ENCODE measurements at regions not wholly inside any gene's neighbourhood (a gene's known extent, or its start where the extent isn't known, plus 50 kb on each side); places are given as distances from the start of the nearest gene placed in this dataset.
"Not testable (repeated sequence)": the region's sequence is repeated elsewhere in the genome, so short reads cannot be mapped to it uniquely, and the experiment has no call there.

GRCh38 chr12:105865886-105866285 lies 272.9 kb downstream of the NUAK1 start:
- intact Hi-C loops (cut with micrococcal nuclease) = no loop called here

DNA sequence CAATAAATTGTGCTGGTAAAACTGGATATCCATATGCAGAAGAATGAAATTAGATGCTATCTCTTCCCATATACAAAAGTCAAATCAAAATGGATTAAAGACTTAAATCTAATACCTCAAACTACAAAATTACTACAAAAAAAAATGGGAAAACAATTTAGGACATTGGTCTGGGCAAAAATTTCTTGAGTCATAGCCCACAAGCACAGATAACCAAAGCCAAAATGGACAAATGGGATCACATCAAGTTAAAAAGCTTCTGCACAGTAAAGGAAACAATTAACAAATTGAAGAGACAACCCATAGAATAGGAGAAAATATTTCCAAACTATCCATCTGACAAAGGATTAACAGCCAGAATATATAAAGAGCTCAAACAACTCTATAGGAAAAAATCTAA lies 264.6 kb downstream of the NUAK1 start:
- intact Hi-C loops (cut with micrococcal nuclease) = no loop called here

DNA sequence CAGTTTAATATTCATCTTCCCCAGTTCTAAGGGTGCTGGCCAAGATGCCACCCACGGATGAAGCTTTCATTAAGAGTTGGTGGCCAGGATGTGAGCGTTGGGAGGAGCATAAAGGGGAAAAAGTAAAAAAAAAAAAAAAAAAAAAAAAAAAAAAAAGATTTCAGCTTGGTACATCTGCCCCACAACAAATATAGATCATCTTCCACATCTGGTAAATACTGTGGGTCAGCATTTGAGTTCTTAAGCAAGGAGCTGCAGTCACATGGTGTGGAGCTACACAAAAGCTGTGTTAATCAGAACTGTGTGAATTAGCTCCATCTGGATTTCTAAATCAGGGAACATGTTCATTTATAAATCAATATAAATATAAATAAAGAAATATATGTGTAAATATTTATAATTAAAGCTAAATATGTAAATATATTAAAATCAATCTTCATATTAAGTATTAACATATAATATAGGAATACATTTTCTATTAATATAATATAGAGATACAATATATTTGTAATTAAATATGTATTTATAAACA lies 262.3 kb downstream of the NUAK1 start:
- intact Hi-C loops (cut with micrococcal nuclease) = no loop called here

- intact Hi-C loops (cut with micrococcal nuclease) = no loop called here
Observed at GRCh38 chr12:105878964-105879363, 259.8 kb downstream of the NUAK1 start.

GRCh38 chr12:105880824-105881388 lies 257.8 kb downstream of the NUAK1 start:
- intact Hi-C loops (cut with micrococcal nuclease) = no loop called here

- intact Hi-C loops (cut with micrococcal nuclease) = no loop called here
Observed at GRCh38 chr12:105882404-105882803, 256.4 kb downstream of the NUAK1 start.

- intact Hi-C loops (cut with micrococcal nuclease) = no loop called here
Observed at GRCh38 chr12:105887131-105887530, 251.6 kb downstream of the NUAK1 start.

DNA sequence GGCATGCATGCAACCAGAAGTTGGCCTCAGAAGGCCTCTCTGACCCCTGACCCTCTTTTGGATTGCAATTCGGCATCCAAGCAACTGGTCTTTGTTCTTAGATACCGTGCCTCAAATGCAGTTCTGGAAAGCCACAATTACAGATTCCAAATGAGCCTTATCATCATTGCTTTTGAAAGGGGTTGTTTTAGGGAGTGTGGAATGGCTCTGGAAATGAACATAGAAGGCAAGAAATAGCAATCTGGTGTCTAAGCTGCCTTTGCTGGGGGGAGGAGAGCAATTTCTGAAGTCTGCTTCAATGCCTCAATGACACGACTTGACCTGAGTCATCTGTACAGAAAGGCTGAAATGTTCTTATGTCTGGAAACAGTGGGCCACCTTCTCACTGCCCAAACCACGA lies 250.1 kb downstream of the NUAK1 start:
- intact Hi-C loops (cut with micrococcal nuclease) = no loop called here

GRCh38 chr12:105892362-105892910 lies 246.3 kb downstream of the NUAK1 start:
- intact Hi-C loops (cut with micrococcal nuclease) = no loop called here

GRCh38 chr12:105895197-105895832 lies 243.4 kb downstream of the NUAK1 start:
- intact Hi-C loops (cut with micrococcal nuclease) = not testable (repeated sequence)

DNA sequence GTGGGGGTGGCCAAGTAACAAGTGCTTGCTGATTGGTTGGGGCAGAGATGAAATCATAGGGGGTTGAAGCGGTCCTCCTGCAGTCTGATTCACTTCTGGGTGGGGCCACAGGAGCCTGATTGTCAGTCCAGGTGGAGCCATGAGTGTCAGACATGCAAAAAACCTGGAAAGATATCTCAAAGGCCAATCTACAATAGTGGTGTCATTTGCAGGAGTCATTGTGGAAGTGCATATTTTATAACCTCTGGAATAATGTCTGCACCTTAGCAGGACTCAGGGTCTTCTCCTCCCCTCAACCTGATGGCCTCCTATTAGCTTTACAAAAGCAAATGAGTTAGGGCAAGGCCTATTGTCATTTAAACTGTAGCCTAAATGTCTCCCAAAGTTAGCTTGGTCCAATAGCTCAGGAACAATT lies 241.4 kb downstream of the NUAK1 start:
- intact Hi-C loops (cut with micrococcal nuclease) = no loop called here

- intact Hi-C loops (cut with micrococcal nuclease) = not testable (repeated sequence)
Observed at GRCh38 chr12:105898271-105898670, 240.5 kb downstream of the NUAK1 start.

GRCh38 chr12:105899589-105899988 lies 239.2 kb downstream of the NUAK1 start:
- intact Hi-C loops (cut with micrococcal nuclease) = no loop called here

- intact Hi-C loops (cut with micrococcal nuclease) = no loop called here
Observed at GRCh38 chr12:105906561-105906960, 232.2 kb downstream of the NUAK1 start.

- intact Hi-C loops (cut with micrococcal nuclease) = no loop called here
Observed at GRCh38 chr12:105907982-105908381, 230.8 kb downstream of the NUAK1 start.

DNA sequence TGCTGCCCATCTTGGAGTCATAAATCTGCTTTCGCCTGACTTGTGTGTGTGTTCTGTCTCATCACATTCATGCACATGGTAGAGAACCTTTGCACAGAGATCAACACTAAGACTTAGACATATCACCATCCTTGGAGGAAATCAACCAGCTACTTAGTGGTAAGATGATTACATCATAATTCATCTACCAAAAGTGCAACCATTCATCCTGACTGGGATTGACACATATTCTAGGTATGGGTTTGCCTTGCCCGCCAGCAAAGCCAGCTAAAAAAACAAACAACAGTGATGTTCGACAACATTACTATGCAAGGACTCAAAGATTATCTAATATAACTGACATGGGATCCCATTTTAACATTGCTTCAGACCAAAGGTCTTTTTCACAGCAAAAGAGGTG lies 228.7 kb downstream of the NUAK1 start:
- intact Hi-C loops (cut with micrococcal nuclease) = no loop called here

GRCh38 chr12:105911966-105912365 lies 226.8 kb downstream of the NUAK1 start:
- intact Hi-C loops (cut with micrococcal nuclease) = no loop called here

- intact Hi-C loops (cut with micrococcal nuclease) = no loop called here
Observed at GRCh38 chr12:105912882-105913678, 225.7 kb downstream of the NUAK1 start.

- intact Hi-C loops (cut with micrococcal nuclease) = no loop called here
Observed at GRCh38 chr12:105915997-105916759, 222.6 kb downstream of the NUAK1 start.

- intact Hi-C loops (cut with micrococcal nuclease) = no loop called here
Observed at GRCh38 chr12:105916760-105917039, 222.1 kb downstream of the NUAK1 start.

DNA sequence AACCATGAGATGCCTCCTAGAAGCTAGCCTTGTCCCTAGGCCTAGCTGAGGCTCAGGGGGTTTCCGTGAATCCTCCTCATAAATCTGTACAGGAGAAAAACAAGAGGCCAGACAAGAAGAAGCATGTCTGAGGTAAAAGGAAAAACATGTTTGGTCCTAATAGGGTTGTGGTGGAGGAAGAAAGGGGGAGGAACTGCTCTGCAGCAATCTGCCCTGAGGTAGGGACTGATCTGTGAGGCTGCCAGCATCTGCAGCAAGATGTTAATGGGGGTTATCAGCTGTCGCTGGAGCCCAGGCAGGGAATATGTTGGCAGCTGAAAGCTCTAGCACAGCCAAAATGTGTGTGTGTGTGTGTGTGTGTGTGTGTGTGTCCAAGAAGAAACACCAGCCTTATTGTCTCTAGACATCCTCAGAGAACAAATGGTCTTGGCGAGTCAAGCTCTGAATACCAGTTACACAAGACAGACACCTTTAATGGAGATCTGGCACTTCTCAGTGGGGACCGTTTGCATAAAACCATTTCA lies 218.5 kb downstream of the NUAK1 start:
- intact Hi-C loops (cut with micrococcal nuclease) = no loop called here
